Mesenchymal stem cell (in vitro differentiated cells and primary cell): ENCODE measurements at regions not wholly inside any gene's neighbourhood (a gene's known extent, or its start where the extent isn't known, plus 50 kb on each side); places are given as distances from the start of the nearest gene placed in this dataset.
"Not testable (repeated sequence)": the region's sequence is repeated elsewhere in the genome, so short reads cannot be mapped to it uniquely, and the experiment has no call there.

Source experiments
- DNase-seq: peaks from one replicate; pipeline ENCODE4 v3.0.0-alpha.2; 2013
- H2AFZ ChIP-seq: one replicate; pipeline ENCODE4 v1.6.1; 2013; ENCODE audit warnings: low read depth, mild to moderate bottlenecking, control low read depth, inconsistent platforms, low read length, moderate library complexity
- H2AK5ac ChIP-seq: 2 replicates; pipeline ENCODE4 v1.6.1; 2013; ENCODE audit warnings: low read length, moderate library complexity, mild to moderate bottlenecking, inconsistent platforms; ENCODE audit not compliant: severe bottlenecking
- H2BK120ac ChIP-seq: one replicate; pipeline ENCODE4 v1.6.1; 2013; ENCODE audit warnings: low read depth, mild to moderate bottlenecking, inconsistent platforms, low read length, moderate library complexity
- H2BK12ac ChIP-seq, 2 experiments: one replicate each; pipeline ENCODE4 v1.6.1; 2013; ENCODE audit warnings: inconsistent platforms in 2 of 2, low read length in 2 of 2, mild to moderate bottlenecking in 2 of 2, moderate library complexity in 2 of 2, control low read depth in 1 of 2
- H2BK15ac ChIP-seq: one replicate; pipeline ENCODE4 v1.6.1; 2013; ENCODE audit warnings: mild to moderate bottlenecking, low read depth, inconsistent platforms; ENCODE audit not compliant: poor library complexity, severe bottlenecking
- H2BK5ac ChIP-seq: 2 replicates; pipeline ENCODE4 v1.6.1; 2013; ENCODE audit warnings: low read depth, mild to moderate bottlenecking, low read length, control low read depth, inconsistent platforms; ENCODE audit not compliant: poor library complexity, severe bottlenecking
- H3K14ac ChIP-seq, 2 experiments: one replicate each; pipeline ENCODE4 v1.6.1; 2013; ENCODE audit warnings: inconsistent platforms in 2 of 2, low read length in 2 of 2, control low read depth in 1 of 2, mild to moderate bottlenecking in 1 of 2, moderate library complexity in 1 of 2
- H3K18ac ChIP-seq, 2 experiments: one replicate each; pipeline ENCODE4 v1.6.1; 2013; ENCODE audit warnings: inconsistent platforms in 2 of 2, low read length in 2 of 2, control low read depth in 1 of 2, low read depth in 1 of 2, mild to moderate bottlenecking in 1 of 2
- H3K23ac ChIP-seq, 2 experiments: one replicate each; pipeline ENCODE4 v1.6.1; 2013; ENCODE audit warnings: inconsistent platforms in 2 of 2, low read length in 2 of 2, mild to moderate bottlenecking in 2 of 2, moderate library complexity in 2 of 2, control low read depth in 1 of 2
- H3K27ac ChIP-seq: 2 replicates; pipeline ENCODE4 v1.5.1; 2013; ENCODE audit warnings: mild to moderate bottlenecking, moderate library complexity, low read length, control low read depth, inconsistent platforms; ENCODE audit not compliant: poor library complexity, severe bottlenecking
- H3K27me3 ChIP-seq, 2 experiments: 2 replicates each; pipeline versions ENCODE4 v1.6.1 to v1.7.0; 2013; ENCODE audit warnings: low read length in 2 of 2, mild to moderate bottlenecking in 2 of 2, moderate library complexity in 2 of 2, control low read depth in 1 of 2, inconsistent platforms in 1 of 2; ENCODE audit not compliant: control insufficient read depth in 1 of 2, insufficient read depth in 1 of 2
- H3K36me3 ChIP-seq, 2 experiments: 2 replicates each; pipeline versions ENCODE4 v1.6.1 to v1.7.0; 2013; ENCODE audit warnings: low read length in 2 of 2, control low read depth in 1 of 2, inconsistent platforms in 1 of 2, low read depth in 1 of 2, mild to moderate bottlenecking in 1 of 2; ENCODE audit not compliant: insufficient read depth in 2 of 2, control insufficient read depth in 1 of 2
- H3K4ac ChIP-seq, 2 experiments: one replicate each; pipeline ENCODE4 v1.6.1; 2013; ENCODE audit warnings: inconsistent platforms in 2 of 2, low read length in 2 of 2, mild to moderate bottlenecking in 2 of 2, moderate library complexity in 2 of 2, control low read depth in 1 of 2, low read depth in 1 of 2
- H3K4me1 ChIP-seq: 2 replicates; pipeline ENCODE4 v1.6.1; 2013; ENCODE audit warnings: low read depth, low read length, control low read depth; ENCODE audit not compliant: control insufficient read depth, insufficient read depth
- H3K4me2 ChIP-seq: 2 replicates; pipeline ENCODE4 v1.6.1; 2013; ENCODE audit warnings: low read length, mild to moderate bottlenecking, inconsistent platforms; ENCODE audit not compliant: poor library complexity, severe bottlenecking
- H3K4me3 ChIP-seq, 2 experiments: 2 replicates each; pipeline versions ENCODE4 v1.5.1 to v1.7.0; 2013; ENCODE audit warnings: low read length in 2 of 2, mild to moderate bottlenecking in 2 of 2, control low read depth in 1 of 2, low read depth in 1 of 2; ENCODE audit not compliant: insufficient read depth in 1 of 2
- H3K79me1 ChIP-seq: replicated peaks from 2 replicates; pipeline ENCODE4 v1.6.1; 2013; ENCODE audit warnings: mild to moderate bottlenecking, control low read depth, low read length, inconsistent platforms; ENCODE audit not compliant: poor library complexity, severe bottlenecking
- H3K9ac ChIP-seq: 2 replicates; pipeline ENCODE4 v1.7.0; 2013; ENCODE audit warnings: mild to moderate bottlenecking, low read length, moderate library complexity
- H3K9me3 ChIP-seq: 2 replicates; pipeline ENCODE4 v1.7.0; 2013; ENCODE audit warnings: mild to moderate bottlenecking, low read length; ENCODE audit not compliant: control insufficient read depth
- H4K8ac ChIP-seq: one replicate; pipeline ENCODE4 v1.6.1; 2013; ENCODE audit warnings: inconsistent platforms, mild to moderate bottlenecking, low read length, moderate library complexity
- H4K91ac ChIP-seq: one replicate; pipeline ENCODE4 v1.6.1; 2013; ENCODE audit warnings: mild to moderate bottlenecking, low read length, inconsistent platforms
- WGBS: methylation state at CpG from one replicate; pipeline ENCODE4 v1.1.7; 2013; ENCODE audit warnings: mixed read lengths; 5-methylcytosine and 5-hydroxymethylcytosine counted together

- Histone ChIP-seq H2BK5ac (no peak overlapping the region), H3K27ac (no peak overlapping the region), H3K9ac (no peak overlapping the region), H3K23ac (no peak overlapping the region), H3K79me1 (no peaks in the 10 kb centered on the region), H2BK12ac (no peak overlapping the region), H3K4me2 (no peak overlapping the region), H3K14ac (no peak overlapping the region), H3K27me3 (no peaks in the 10 kb centered on the region), H3K36me3 (no peaks in the 10 kb centered on the region), H3K4me3 (no peak overlapping the region), H3K4me1 (no peaks in the 10 kb centered on the region), H2AK5ac (no peak overlapping the region), H3K4ac (no peak overlapping the region), H3K18ac (no peak overlapping the region), H4K8ac (no peak overlapping the region), H4K91ac (no peak overlapping the region), H3K9me3 (peaks cover 6% of the 10 kb centered on the region), H2AFZ (no peak overlapping the region), H2BK120ac (no peak overlapping the region), H2BK15ac (no peak overlapping the region)
- 50% methylated on average over 1 of the region's 1 CpG for WGBS
- DNase-seq = no peak
These were observed 589.2 kb upstream of the MAN1A1 start for GRCh38 chr6:119938752-119939151.

GRCh38 chr6:119934816-119935215 is 585.3 kb upstream of the MAN1A1 start:
- Histone ChIP-seq H2BK5ac (no peak overlapping the region), H3K9me3 (peaks cover 6% of the 10 kb centered on the region), H4K91ac (no peak overlapping the region), H3K36me3 (no peaks in the 10 kb centered on the region), H2BK15ac (no peak overlapping the region), H3K9ac (no peak overlapping the region), H3K4me3 (no peak overlapping the region), H3K14ac (no peak overlapping the region), H3K23ac (no peak overlapping the region), H3K4me1 (no peaks in the 10 kb centered on the region), H3K4me2 (no peak overlapping the region), H4K8ac (no peak overlapping the region), H3K27ac (no peak overlapping the region), H3K18ac (no peak overlapping the region), H3K27me3 (no peaks in the 10 kb centered on the region), H2AK5ac (no peak overlapping the region), H2AFZ (no peak overlapping the region), H3K4ac (no peak overlapping the region), H2BK12ac (no peak overlapping the region), H3K79me1 (no peaks in the 10 kb centered on the region), H2BK120ac (no peak overlapping the region)
- DNase-seq = no peak
- WGBS = 100% methylated on average over 1 of the region's 1 CpG

DNA sequence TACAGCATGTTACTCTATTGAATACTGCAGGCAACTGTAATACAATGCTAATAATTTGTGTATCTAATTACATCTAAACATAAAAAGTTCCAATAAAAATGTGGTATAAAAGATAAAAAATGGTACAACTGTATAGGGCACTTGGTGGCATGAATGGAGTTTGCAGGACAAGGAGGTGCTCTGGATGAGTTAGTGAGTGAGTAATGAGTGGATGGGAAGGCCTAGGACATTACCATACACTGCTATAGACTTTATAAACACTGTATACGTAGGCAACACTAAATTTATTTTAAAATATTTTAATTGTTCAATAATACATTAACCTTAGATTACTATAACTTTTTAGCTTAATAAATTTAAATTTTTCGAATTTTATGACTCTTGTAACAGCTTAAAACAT is 579.6 kb upstream of the MAN1A1 start:
- Histone ChIP-seq H3K4me3 (no peak overlapping the region), H3K9me3 (peaks cover 39% of the 10 kb centered on the region), H2BK5ac (no peak overlapping the region), H2BK12ac (no peak overlapping the region), H3K36me3 (no peaks in the 10 kb centered on the region), H3K9ac (no peak overlapping the region), H2AFZ (no peak overlapping the region), H3K18ac (no peak overlapping the region), H4K8ac (no peak overlapping the region), H3K27ac (no peak overlapping the region), H3K4ac (no peak overlapping the region), H3K14ac (no peak overlapping the region), H2BK120ac (no peak overlapping the region), H2AK5ac (no peak overlapping the region), H4K91ac (no peak overlapping the region), H3K4me1 (no peaks in the 10 kb centered on the region), H2BK15ac (no peak overlapping the region), H3K23ac (no peak overlapping the region), H3K4me2 (no peak overlapping the region), H3K79me1 (no peaks in the 10 kb centered on the region), H3K27me3 (no peaks in the 10 kb centered on the region)
- DNase-seq = no peak
- no CpG with 5 or more reads among the region's 2 CpGs for WGBS

DNA sequence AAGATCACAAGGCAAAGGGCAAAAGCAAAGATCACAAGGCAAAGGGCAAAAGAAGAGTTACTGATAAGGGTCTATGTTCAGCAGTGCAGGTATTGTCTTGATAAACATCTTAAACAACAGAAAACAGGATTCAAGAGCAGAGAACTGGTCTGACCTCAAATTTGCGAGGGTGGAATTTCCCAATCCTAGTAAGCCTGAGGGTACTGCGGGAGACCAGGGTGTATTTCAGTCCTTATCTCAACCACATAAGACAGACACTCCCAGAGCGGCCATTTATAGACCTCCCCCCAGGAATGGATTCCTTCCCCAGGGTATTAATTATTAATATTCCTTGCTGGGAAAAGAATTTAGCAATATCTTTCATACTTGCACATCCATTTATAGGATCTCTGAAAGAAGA is 575.3 kb upstream of the MAN1A1 start:
- not testable (repeated sequence) for H3K18ac ChIP-seq, H3K4me3 ChIP-seq, H2BK120ac ChIP-seq, H3K4ac ChIP-seq, H3K23ac ChIP-seq, H2BK5ac ChIP-seq, H3K14ac ChIP-seq, H4K91ac ChIP-seq, H2AK5ac ChIP-seq, H3K9ac ChIP-seq, H3K27me3 ChIP-seq, H4K8ac ChIP-seq, H3K79me1 ChIP-seq, H3K36me3 ChIP-seq, H2AFZ ChIP-seq, H2BK15ac ChIP-seq, H3K4me2 ChIP-seq, H2BK12ac ChIP-seq, H3K4me1 ChIP-seq, DNase-seq, H3K27ac ChIP-seq
- WGBS = 88% methylated on average over 2 of the region's 3 CpGs
- peaks cover 72% of the 10 kb centered on the region for H3K9me3 ChIP-seq
